ENCODE measurements at regions not wholly inside any gene's neighbourhood (a gene's known extent, or its start where the extent isn't known, plus 50 kb on each side); places are given as distances from the start of the nearest gene placed in this dataset.

- TF ChIP-seq CTCF (IDR thresholded peaks at IDR 0.05), result no peak
- no peak for TF ChIP-seq POLR2A (IDR thresholded peaks at IDR 0.05)
- peak in 1 of 2 donors; percentile 6 for TF ChIP-seq EP300 (IDR thresholded peaks at IDR 0.05)
These were observed 103.8 kb upstream of the CDC42EP3 start for GRCh38 chr2:37774976-37775907.
